Muscle layer of colon (tissue), 2 donors: ENCODE measurements at regions not wholly inside any gene's neighbourhood (a gene's known extent, or its start where the extent isn't known, plus 50 kb on each side); places are given as distances from the start of the nearest gene placed in this dataset.

ENCODE experiments used
- H3K27ac ChIP-seq: one replicate; pipeline ENCODE4 v1.7.0; 2013; ENCODE audit warnings: low read depth, mild to moderate bottlenecking, low read length, moderate library complexity
- H3K27me3 ChIP-seq, 2 donors: one replicate each; pipeline ENCODE4 v1.7.0; 2013; ENCODE audit warnings: low read length in 2 of 2, mild to moderate bottlenecking in 2 of 2; ENCODE audit not compliant: insufficient read depth in 2 of 2, control insufficient read depth in 1 of 2
- H3K36me3 ChIP-seq: one replicate; pipeline ENCODE4 v1.7.0; 2013; ENCODE audit warnings: mild to moderate bottlenecking, low read length; ENCODE audit not compliant: insufficient read depth
- H3K4me1 ChIP-seq: one replicate; pipeline ENCODE4 v1.7.0; 2013; ENCODE audit warnings: mild to moderate bottlenecking, low read length; ENCODE audit not compliant: insufficient read depth
- H3K4me3 ChIP-seq, 2 donors: one replicate each; pipeline ENCODE4 v1.7.0; 2013; ENCODE audit warnings: low read length in 2 of 2, low read depth in 1 of 2, mild to moderate bottlenecking in 1 of 2, moderate library complexity in 1 of 2
- H3K9ac ChIP-seq: one replicate; pipeline ENCODE4 v1.7.0; 2013; ENCODE audit warnings: low read length
- H3K9me3 ChIP-seq: one replicate; pipeline ENCODE4 v1.7.0; 2013; ENCODE audit warnings: mild to moderate bottlenecking, low read length
- donor health status: abdominal sarcoma.
- donor health status: Adenocarcinoma of cecum.

DNA sequence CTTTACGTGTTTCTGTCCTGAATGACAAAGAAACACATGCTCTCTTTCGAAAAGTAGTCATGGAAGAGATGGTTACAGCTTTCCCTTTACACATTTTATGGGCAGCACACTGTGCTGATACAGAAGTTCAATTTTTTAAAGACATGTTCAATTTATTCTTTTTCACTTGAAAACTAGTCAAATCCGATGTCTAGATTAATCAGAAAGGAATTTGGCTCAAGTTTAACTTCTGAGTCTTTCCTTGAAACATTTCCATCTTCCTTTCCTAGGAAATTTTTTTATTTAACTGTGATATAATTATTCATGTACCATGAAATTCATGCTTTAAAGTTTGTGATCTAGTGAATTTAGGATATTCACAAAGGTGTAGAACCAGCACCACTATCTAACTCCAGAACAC, 360.1 kb downstream of the TNS3 start:
- Histone ChIP-seq H3K27me3 (no peaks in the 10 kb centered on the region), H3K36me3 (no peaks in the 10 kb centered on the region), H3K4me3 (no peak overlapping the region), H3K27ac (no peak overlapping the region), H3K4me1 (peaks cover under 1% of the 10 kb centered on the region), H3K9ac (no peak overlapping the region), H3K9me3 (no peaks in the 10 kb centered on the region)

DNA sequence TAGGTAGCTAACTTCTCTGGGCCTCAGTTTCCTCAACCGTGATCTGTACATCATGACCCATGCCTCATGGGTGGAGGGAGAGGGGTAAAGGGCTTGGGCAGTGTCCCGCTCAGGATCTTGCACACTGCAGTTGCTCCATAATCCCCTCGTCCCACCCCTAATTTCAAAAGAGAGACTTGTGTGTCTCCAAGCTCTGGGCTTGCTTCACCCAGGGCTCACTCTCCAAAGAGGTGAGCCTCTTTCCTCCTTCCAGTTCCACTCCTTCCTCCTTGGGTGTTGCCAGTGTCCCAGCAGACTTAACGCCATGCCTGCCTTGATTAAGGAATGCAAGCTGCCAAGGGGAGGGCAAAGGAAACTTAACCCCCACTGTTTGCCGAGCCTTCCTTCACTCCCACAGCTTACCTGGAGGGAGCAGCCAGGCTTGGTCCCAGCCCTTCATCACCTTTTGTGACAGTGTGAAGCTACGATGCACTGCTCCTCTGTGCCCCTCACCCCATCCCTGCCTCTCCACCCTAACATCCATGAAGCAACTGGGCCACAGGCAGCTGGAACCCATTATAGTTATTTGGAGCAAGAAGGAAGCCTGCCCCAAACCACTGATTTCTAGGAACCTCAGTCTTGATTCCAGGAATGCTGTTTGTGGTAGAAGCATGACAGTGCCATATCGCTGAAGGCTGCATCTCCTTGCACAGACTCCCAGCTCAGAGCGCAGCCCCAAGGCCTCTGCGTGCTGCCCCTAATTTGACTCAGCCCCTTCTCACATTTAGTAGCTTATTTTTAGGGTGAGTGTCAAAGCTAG, 363.3 kb downstream of the TNS3 start:
- H3K4me3 ChIP-seq, result no peak overlapping the region
- no peaks in the 10 kb centered on the region for H3K27me3 ChIP-seq
- no peak overlapping the region for H3K9ac ChIP-seq
- H3K4me1 ChIP-seq, result peaks cover 17% of the 10 kb centered on the region
- H3K9me3 ChIP-seq, result no peaks in the 10 kb centered on the region
- no peaks in the 10 kb centered on the region for H3K36me3 ChIP-seq
- no peak overlapping the region for H3K27ac ChIP-seq

DNA sequence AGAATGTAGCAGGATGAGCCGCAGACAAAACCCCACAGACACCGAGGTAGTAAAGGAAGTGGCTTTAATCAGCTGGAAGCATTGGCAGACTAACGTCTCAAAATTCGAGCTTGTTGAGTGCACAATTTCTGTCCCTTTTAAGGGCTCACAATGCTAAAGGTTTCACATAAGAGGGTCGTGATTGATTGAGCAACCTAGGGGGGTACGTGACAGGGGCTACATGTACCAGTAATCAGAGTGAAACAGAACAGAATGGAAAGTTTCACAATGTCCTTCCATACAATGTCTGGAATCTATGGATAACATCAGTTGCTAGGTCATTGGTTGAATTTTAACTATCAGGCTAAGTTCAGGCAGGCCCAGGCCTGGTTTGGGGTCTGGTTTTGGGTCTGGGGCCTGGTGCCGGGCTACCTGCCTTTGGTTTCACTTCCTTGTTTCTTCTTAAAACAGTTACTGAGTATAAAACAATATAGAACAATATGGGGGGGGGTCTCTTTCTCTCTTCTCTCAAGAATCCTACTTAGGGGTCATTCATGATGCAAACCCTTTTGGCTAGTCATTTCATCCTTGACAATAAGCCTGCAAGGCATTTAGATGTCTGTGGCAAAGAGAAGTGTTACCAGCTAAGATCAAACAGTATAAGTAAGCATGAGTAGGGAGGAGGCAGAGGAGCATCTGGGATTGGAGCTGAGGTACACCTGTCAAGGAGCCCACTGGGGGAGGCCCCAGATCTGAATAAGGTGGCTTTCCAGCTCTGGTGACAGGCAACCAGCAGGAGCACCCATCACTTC, 364.1 kb downstream of the TNS3 start:
- Histone ChIP-seq H3K27me3 (no peaks in the 10 kb centered on the region), H3K27ac (no peak overlapping the region), H3K4me3 (no peak overlapping the region), H3K9ac (no peak overlapping the region), H3K9me3 (no peaks in the 10 kb centered on the region), H3K4me1 (peaks cover 17% of the 10 kb centered on the region), H3K36me3 (no peaks in the 10 kb centered on the region)

DNA sequence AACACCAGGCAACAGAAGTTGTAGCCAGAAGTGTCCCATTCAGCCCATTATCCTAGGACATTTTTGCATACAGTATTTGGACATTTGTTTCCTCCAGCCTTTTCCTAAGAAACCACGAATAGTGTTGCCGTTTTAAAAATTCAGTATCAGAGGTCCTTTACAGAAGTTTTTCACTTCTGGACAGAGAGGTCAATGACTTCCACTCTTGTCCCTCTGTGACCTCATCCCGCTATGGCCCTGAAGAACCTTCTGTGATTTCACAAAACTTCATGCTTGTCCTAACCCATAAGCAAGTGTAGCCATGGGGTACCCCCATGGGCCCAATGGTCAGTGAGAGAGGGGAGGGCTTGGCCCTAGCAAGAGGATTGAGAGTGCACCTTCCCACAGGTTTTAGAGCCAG, 364.8 kb downstream of the TNS3 start:
- Histone ChIP-seq H3K4me3 (no peak overlapping the region), H3K9me3 (no peaks in the 10 kb centered on the region), H3K4me1 (peaks cover 21% of the 10 kb centered on the region), H3K27me3 (no peaks in the 10 kb centered on the region), H3K36me3 (no peaks in the 10 kb centered on the region), H3K27ac (no peak overlapping the region), H3K9ac (no peak overlapping the region)

DNA sequence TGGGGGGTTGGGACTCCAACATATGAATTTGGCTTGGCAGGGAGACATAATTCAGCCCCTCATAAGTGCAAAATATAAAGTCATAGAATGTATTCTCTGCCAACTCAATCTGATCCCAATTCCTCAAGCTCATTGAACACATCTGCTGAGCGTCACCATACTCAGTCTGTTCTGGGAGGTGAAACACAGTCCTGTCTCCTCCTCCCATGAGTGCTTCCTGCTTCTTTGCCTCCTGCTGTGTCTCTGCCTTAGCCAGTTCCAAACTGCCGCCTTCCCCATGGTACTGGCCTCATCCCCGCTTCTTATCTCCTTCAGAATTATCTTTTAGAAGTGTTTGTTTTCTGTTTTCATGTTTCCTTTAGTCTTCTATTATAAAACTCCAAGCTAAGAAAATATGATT, 365.5 kb downstream of the TNS3 start:
- H3K4me1 ChIP-seq, result peaks cover 28% of the 10 kb centered on the region
- no peak overlapping the region for H3K9ac ChIP-seq
- H3K36me3 ChIP-seq, result no peaks in the 10 kb centered on the region
- no peaks in the 10 kb centered on the region for H3K9me3 ChIP-seq
- H3K4me3 ChIP-seq, result no peak overlapping the region
- H3K27me3 ChIP-seq, result no peaks in the 10 kb centered on the region
- H3K27ac ChIP-seq, result no peak overlapping the region

DNA sequence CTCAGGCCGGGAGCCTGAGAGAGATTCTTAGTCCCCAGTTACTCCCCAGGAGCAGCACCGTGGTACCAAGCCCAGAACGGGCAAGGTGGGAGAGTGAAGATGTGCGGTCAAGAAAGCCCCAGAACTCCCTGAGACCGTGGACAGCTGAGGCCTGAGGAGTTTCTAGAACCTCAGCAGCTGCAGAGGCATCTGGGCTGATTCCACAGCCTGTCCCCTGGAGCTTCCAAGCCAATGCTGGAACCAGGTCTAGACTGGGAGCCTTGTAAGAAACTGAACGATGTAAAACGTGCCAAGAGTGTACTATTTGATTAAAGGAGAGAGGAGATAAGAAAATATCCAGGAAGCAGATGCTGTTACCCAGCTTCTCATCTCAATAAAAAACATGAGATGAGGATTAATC, 366.3 kb downstream of the TNS3 start:
- no peaks in the 10 kb centered on the region for H3K9me3 ChIP-seq
- no peak overlapping the region for H3K4me3 ChIP-seq
- peaks cover 29% of the 10 kb centered on the region for H3K4me1 ChIP-seq
- H3K9ac ChIP-seq, result no peak overlapping the region
- H3K27ac ChIP-seq, result no peak overlapping the region
- no peaks in the 10 kb centered on the region for H3K36me3 ChIP-seq
- no peaks in the 10 kb centered on the region for H3K27me3 ChIP-seq

DNA sequence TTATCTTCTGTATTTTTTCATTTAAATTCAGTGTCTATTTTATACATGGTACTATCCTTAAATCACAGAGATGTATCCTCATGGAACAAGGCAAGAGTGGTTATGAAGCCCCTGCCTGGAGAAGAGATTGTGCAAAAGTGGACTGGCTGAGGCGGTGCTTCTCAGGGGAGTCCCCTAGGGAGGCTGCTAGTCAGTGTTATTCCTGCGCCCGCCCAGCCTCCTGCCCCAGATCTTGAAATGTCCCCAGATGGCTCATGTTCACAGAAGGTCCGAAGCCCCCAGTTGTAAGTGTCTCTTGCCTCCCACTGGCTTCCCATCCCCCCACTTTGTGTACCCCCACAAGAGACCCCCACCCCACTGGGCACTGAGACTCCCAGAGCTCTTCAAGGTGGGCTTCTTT, 366.9 kb downstream of the TNS3 start:
- H3K9ac ChIP-seq, result no peak overlapping the region
- H3K36me3 ChIP-seq, result no peaks in the 10 kb centered on the region
- no peaks in the 10 kb centered on the region for H3K27me3 ChIP-seq
- no peak overlapping the region for H3K27ac ChIP-seq
- no peak overlapping the region for H3K4me3 ChIP-seq
- H3K9me3 ChIP-seq, result no peaks in the 10 kb centered on the region
- peaks cover 29% of the 10 kb centered on the region for H3K4me1 ChIP-seq

DNA sequence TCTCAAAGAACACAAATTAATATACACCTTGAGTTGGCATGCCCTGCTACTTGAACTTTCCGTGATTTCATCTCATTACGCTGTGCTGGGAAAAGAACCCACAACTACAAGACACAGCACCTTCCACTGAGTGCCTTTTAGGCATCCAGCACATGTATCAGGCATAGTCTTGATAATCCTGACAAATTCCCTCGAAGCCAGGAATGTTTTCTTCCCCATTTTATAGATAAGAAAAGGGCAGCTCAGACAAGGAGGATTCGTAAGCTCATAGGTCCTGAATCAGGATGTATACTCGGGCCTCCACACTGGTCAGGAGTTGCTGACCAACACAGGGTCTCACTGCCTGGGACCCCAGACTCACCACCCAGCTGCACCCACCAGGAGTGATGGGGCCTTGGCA, 368.6 kb downstream of the TNS3 start:
- H3K27ac ChIP-seq, result no peak overlapping the region
- H3K36me3 ChIP-seq, result no peaks in the 10 kb centered on the region

DNA sequence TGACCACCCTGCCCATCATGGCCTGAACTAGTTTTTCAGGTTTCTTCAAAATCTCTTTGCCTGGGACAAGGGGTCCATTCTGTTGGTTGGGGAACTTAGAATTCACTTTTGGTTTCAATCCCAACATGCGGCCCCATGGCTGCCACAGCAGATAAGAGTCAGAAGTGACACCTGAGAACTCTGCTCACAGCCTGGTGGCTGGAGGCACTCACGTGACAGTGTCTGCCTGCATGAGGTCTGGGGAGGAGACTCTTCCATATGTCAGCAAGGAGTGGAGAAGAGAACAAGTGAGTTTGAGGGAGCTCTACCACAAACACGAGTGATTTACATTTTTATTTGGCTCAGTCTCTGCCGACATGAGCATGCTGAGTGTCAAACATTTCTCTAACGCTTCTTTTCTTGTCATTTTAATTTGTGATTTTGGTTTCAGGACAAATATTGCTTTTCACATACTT, 370.4 kb downstream of the TNS3 start:
- no peak overlapping the region for H3K4me3 ChIP-seq
- no peak overlapping the region for H3K27ac ChIP-seq
- no peaks in the 10 kb centered on the region for H3K9me3 ChIP-seq
- no peak overlapping the region for H3K9ac ChIP-seq
- H3K36me3 ChIP-seq, result no peaks in the 10 kb centered on the region
- peaks cover 36% of the 10 kb centered on the region for H3K4me1 ChIP-seq
- H3K27me3 ChIP-seq, result no peaks in the 10 kb centered on the region

More for the DNA sequence above, 368.6 kb downstream of the TNS3 start:
- H3K4me1 ChIP-seq, result peaks cover 36% of the 10 kb centered on the region
- H3K4me3 ChIP-seq, result no peak overlapping the region
- H3K9me3 ChIP-seq, result no peaks in the 10 kb centered on the region
- no peaks in the 10 kb centered on the region for H3K27me3 ChIP-seq
- no peak overlapping the region for H3K9ac ChIP-seq

DNA sequence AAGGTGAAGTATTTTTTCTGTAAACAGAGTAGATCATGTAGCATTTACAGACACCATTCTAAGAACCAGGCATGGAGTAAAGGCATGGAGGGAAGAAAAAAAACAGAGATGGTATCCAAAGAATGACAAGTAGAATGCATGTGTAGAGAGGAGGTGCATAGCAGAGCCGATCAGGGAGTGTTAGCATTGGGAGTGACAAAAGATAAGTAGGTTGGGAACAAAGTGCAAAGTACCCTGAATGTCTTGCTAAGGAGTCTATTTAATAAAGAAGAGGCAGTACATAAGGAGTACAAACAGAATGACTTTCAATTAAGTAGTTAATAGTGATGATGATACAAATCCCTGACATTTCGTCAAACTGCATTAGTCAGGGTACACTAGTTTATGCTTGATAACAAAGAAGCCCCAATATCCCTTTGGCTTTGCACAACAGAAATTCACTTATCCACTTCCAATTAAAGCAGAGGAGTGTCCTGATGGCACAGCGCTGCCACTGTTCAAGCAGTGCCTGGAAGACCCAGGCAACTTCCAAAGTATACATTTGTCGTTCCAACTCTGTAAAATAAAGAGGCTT, 371.5 kb downstream of the TNS3 start:
- no peak overlapping the region for H3K27ac ChIP-seq
- no peak overlapping the region for H3K4me3 ChIP-seq

DNA sequence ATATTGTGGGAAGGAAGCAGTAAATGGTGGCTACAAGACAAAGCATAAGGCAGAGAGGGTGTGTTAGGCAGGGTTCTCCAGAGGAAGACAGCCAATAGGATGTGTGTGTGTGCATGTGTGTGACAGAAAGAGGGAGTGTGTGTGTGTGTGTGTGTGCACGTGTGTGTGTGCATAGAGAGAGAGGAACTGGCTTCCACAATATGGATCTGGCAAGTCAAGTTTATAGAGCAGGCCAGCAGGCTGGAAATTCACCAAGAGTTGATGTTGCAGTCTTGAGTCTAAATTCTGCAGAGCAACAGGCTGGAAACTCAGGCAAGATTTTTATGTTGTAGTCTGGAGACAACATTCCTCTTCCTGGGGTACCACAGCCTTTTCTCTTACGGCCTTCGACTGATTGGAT, 374.0 kb downstream of the TNS3 start:
- no peaks in the 10 kb centered on the region for H3K9me3 ChIP-seq
- H3K27me3 ChIP-seq, result no peaks in the 10 kb centered on the region
- H3K36me3 ChIP-seq, result no peaks in the 10 kb centered on the region
- H3K27ac ChIP-seq, result no peak overlapping the region
- H3K4me1 ChIP-seq, result peaks cover 18% of the 10 kb centered on the region
- no peak overlapping the region for H3K4me3 ChIP-seq
- no peak overlapping the region for H3K9ac ChIP-seq

More for the DNA sequence above, 371.5 kb downstream of the TNS3 start:
- no peaks in the 10 kb centered on the region for H3K9me3 ChIP-seq
- no peaks in the 10 kb centered on the region for H3K36me3 ChIP-seq
- no peak overlapping the region for H3K9ac ChIP-seq
- no peaks in the 10 kb centered on the region for H3K27me3 ChIP-seq
- H3K4me1 ChIP-seq, result peaks cover 32% of the 10 kb centered on the region
